GM18951 (cell line): ENCODE measurements at regions not wholly inside any gene's neighbourhood (a gene's known extent, or its start where the extent isn't known, plus 50 kb on each side); places are given as distances from the start of the nearest gene placed in this dataset.

Experiments used
- POLR2A ChIP-seq: IDR thresholded peaks from 4 replicates; pipeline ENCODE4 v1.6.1; 2011; ENCODE audit warnings: mild to moderate bottlenecking; ENCODE audit not compliant: insufficient read length, insufficient read depth; ENCODE audit errors: extremely low read depth
- in situ Hi-C: fragments of 300-500 bp; cut with MboI; formaldehyde crosslinking; loops from one replicate; pipeline ENCODE4 v1.12.0; 2022; ENCODE audit warnings: low sequenced_read_pairs, mixed read lengths, inconsistent platforms; ENCODE audit not compliant: unreplicated experiment

DNA sequence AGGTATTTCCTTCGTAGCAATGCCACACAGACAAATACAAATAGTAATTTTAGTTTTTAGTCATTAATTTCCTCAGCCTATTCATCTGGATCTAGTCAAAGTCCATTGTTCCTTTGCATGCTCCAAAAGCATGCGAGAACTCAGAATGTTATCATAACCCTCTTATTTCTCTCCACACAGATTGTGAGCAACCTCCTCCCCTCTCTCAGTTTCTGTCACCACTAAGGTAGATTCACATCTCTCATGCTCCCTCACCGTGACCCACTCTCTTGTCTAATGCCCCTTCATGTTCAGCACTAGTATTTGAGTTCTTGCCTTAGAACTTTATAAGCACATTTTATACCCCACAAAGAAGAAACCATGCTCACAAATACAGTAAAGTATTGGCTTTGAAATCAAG is 582.4 kb downstream of the PLA2G4A start:
- in situ Hi-C loops, result no loop called here
- no peak for TF ChIP-seq POLR2A

DNA sequence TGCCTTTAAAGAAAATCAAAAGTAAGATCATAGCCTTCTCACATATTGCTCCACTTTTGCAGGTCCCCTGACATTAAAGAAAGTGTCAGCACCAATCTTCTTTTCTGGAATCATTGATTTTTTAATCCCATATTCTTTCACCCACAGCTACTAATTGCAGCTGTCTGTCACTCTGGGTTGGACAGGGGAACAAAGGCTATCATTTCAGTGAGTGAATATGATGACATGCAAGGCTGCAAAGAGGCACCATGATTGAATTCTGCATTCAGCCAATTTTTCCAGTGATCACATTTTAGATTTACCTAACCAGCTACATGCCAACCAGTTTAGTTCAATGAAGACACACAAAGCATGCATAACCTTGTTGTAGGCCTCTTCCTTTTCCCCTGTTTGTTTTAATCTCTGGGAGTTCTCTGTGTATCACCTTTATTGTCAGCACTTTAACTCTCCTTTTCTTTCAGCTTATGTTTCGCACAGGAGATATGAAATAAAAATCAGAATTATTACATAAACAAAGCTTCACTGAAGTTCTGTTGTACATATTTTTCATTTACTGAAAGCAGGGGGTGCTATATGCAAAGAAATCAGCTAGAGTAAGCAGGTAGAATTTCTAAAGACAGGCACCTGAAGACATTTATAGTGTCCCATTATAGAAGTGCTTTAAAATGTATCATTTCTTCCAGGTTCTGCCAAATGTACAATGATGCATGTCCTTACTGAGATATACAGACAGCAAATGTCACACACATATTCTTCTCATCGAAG is 584.8 kb downstream of the PLA2G4A start:
- in situ Hi-C loops, result no loop called here
- TF ChIP-seq POLR2A, result no peak

DNA sequence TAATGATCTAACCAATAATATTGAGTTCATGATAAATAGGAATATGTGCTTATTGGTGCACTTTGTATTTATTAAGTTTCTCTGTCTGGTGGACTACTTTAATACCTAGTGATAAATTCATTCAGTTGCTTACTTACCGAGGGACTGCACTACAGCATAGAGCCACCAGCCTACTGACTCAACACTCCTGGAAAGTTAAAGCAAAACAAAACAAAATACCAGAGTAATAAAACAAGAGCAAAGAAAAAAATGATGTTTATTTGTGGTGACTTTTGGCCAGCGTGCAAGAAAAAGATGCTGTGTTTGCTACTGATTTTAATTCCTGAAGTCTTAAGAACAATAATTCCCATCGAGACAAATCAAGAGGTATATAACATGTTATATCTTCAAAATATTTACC is 586.3 kb downstream of the PLA2G4A start:
- no peak for TF ChIP-seq POLR2A

GRCh38 chr1:187417520-187417919 is 588.8 kb downstream of the PLA2G4A start:
- no peak for TF ChIP-seq POLR2A
- in situ Hi-C loops, result no loop called here

More for the DNA sequence above, 586.3 kb downstream of the PLA2G4A start:
- in situ Hi-C loops, result no loop called here

- in situ Hi-C loops, result no loop called here
Measured at GRCh38 chr1:187433598-187433997, 604.8 kb downstream of the PLA2G4A start.

GRCh38 chr1:187442603-187443002 is 613.9 kb downstream of the PLA2G4A start:
- TF ChIP-seq POLR2A, result no peak
- in situ Hi-C loops, result no loop called here

More at GRCh38 chr1:187433598-187433997, 604.8 kb downstream of the PLA2G4A start:
- no peak for TF ChIP-seq POLR2A

DNA sequence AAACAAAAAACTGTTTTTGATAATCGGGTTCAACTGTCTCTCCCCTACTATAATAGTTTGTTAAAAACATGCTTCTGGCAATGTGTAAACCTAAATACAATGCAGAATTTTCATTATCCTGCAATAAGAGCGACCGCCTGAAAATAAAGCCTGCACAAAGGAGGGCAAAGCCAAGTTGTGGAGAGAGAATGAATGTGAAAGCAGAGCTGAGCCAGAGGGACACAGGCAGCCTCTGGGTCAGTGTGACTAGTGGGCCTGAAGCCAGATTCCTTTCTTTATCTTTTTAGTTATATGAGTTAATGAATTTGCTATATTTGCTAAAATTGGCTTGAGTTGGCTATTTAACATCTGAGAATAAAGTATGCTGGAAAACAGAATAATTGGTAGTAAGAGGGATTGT is 615.2 kb downstream of the PLA2G4A start:
- in situ Hi-C loops, result no loop called here
- TF ChIP-seq POLR2A, result no peak

DNA sequence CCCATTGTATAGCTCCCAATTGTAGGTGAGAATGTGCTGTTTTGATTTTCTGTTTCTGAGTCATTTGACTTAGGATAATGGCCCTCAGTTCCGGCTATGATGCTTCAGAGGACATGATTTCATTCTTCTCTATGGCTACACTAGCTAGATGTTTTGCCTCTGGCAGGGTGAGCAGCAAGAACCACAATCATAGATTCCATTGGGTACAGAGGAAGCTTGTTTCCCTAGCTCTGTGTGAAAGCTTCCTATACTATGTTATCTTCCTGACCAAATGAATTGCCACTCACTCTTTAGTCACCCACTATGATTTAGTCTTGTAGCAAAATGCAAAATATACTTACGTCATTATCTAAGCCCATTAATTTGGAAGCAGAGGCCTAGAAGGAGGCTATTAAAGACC is 616.3 kb downstream of the PLA2G4A start:
- TF ChIP-seq POLR2A, result no peak
- in situ Hi-C loops, result no loop called here

GRCh38 chr1:187451238-187451637 is 622.5 kb downstream of the PLA2G4A start:
- no peak for TF ChIP-seq POLR2A
- in situ Hi-C loops, result no loop called here

- in situ Hi-C loops, result no loop called here
- no peak for TF ChIP-seq POLR2A
Measured at GRCh38 chr1:187454010-187454409, 625.3 kb downstream of the PLA2G4A start.

GRCh38 chr1:187456446-187456845 is 627.7 kb downstream of the PLA2G4A start:
- no peak for TF ChIP-seq POLR2A
- in situ Hi-C loops, result no loop called here

GRCh38 chr1:187460093-187460492 is 631.3 kb downstream of the PLA2G4A start:
- in situ Hi-C loops, result no loop called here
- TF ChIP-seq POLR2A, result no peak

DNA sequence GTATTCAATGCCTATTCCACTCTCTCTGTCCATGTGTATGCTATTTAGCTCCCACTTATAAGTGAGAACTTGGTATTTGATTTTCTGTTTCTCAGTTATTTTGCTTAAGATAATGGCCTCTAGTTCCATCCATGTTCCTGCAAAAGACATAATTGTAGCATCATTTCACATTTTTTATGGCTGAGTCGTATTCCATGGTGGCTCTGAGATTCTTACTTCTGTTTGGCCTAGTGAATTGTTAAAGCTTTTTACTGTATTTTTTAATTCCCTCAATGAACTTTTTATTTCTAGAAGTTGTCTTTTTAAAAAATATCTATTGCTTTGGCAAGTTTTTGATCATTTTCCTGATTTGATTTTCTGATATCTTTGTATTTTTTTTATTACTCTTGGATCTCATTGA is 635.6 kb downstream of the PLA2G4A start:
- no peak for TF ChIP-seq POLR2A
- in situ Hi-C loops, result no loop called here

DNA sequence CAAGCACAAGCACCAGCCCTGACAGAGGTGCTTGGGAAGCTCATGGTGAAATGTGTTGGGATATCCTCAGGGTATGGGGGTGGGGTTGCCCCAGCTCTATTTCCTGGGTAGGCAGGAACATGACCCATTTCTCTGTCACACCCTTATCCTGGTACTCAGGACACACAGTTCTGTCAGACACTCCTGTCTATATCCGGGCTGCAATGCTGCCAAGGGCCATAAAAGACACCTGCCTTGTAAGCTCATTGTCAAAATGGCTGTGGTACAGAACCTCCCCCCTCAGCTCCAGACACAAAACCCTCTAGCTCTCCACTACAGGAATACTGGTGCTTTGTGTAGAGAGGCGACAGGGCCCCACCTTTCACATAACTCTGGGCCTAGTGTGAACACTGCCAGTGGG is 636.7 kb downstream of the PLA2G4A start:
- TF ChIP-seq POLR2A, result no peak
- in situ Hi-C loops, result no loop called here
